NB4 (cell line): ENCODE measurements at regions not wholly inside any gene's neighbourhood (a gene's known extent, or its start where the extent isn't known, plus 50 kb on each side); places are given as distances from the start of the nearest gene placed in this dataset.
"Not testable (repeated sequence)": the region's sequence is repeated elsewhere in the genome, so short reads cannot be mapped to it uniquely, and the experiment has no call there.

Experiments
- DNase-seq: peaks from one replicate; pipeline ENCODE4 v3.0.0; 2010; ENCODE audit warnings: low read depth
- H3K4me3 ChIP-seq: one replicate; pipeline ENCODE4 v1.5.1; 2011; ENCODE audit warnings: mild to moderate bottlenecking, low read depth, low read length, moderate library complexity
- MYC ChIP-seq: IDR thresholded peaks from 2 replicates; pipeline ENCODE4 v1.6.1; 2011; ENCODE audit warnings: low read depth, low read length
- POLR2A ChIP-seq: IDR thresholded peaks from 2 replicates; pipeline ENCODE4 v1.6.1; 2011; ENCODE audit warnings: mild to moderate bottlenecking; ENCODE audit not compliant: insufficient read length; ENCODE audit errors: extremely low read depth
- TF ChIP-seq, protein P1 (sequence below): IDR thresholded peaks from 2 replicates; pipeline ENCODE4 v1.6.1; 2011; ENCODE audit warnings: low read depth, low read length
- TF ChIP-seq, protein P2 (sequence below): IDR thresholded peaks from one replicate; pipeline ENCODE4 v1.5.1; 2012; ENCODE audit warnings: low read depth, low read length

DNA sequence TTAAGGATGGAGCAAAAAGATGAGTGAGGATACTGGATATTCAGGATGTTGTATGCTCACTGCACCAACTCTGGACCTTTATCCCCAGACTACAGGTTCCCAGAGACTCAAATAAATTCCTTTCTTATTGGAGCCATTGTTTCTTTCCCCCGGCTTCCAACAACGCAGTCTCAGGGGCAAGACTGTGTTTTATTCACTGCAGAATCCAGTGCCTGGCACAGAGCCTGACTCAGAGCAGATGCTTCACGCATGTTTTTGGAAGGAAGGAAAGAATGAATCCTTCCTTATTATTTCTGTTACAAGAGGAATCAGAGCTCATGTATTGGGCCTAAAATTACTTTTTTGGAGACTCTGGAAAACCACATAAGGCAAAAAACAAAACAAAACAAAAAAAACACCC is 96.0 kb upstream of the VGLL4 start:
- no peak for TF ChIP-seq MYC
- H3K4me3 ChIP-seq: no peak overlapping the region
- no peak for DNase-seq

GRCh38 chr3:11739123-11739522 is 95.4 kb upstream of the VGLL4 start:
- H3K4me3 ChIP-seq: no peak overlapping the region
- TF ChIP-seq, protein P1, sequence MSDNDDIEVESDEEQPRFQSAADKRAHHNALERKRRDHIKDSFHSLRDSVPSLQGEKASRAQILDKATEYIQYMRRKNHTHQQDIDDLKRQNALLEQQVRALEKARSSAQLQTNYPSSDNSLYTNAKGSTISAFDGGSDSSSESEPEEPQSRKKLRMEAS: no peak
- no peak for TF ChIP-seq MYC
- no peak for TF ChIP-seq POLR2A
- TF ChIP-seq, protein P2, sequence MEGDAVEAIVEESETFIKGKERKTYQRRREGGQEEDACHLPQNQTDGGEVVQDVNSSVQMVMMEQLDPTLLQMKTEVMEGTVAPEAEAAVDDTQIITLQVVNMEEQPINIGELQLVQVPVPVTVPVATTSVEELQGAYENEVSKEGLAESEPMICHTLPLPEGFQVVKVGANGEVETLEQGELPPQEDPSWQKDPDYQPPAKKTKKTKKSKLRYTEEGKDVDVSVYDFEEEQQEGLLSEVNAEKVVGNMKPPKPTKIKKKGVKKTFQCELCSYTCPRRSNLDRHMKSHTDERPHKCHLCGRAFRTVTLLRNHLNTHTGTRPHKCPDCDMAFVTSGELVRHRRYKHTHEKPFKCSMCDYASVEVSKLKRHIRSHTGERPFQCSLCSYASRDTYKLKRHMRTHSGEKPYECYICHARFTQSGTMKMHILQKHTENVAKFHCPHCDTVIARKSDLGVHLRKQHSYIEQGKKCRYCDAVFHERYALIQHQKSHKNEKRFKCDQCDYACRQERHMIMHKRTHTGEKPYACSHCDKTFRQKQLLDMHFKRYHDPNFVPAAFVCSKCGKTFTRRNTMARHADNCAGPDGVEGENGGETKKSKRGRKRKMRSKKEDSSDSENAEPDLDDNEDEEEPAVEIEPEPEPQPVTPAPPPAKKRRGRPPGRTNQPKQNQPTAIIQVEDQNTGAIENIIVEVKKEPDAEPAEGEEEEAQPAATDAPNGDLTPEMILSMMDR: no peak
- no peak for DNase-seq

GRCh38 chr3:11737742-11738141 is 94.0 kb upstream of the VGLL4 start:
- TF ChIP-seq POLR2A (no peak), MYC (no peak)
- TF ChIP-seq, protein P1: no peak
- TF ChIP-seq, protein P2: no peak
- DNase-seq: no peak
- H3K4me3 ChIP-seq: no peak overlapping the region

GRCh38 chr3:11736136-11736833 is 92.6 kb upstream of the VGLL4 start:
- no peak for DNase-seq
- no peak for TF ChIP-seq MYC
- TF ChIP-seq POLR2A: no peak
- TF ChIP-seq, protein P1: no peak
- TF ChIP-seq, protein P2: no peak
- no peak overlapping the region for H3K4me3 ChIP-seq

DNA sequence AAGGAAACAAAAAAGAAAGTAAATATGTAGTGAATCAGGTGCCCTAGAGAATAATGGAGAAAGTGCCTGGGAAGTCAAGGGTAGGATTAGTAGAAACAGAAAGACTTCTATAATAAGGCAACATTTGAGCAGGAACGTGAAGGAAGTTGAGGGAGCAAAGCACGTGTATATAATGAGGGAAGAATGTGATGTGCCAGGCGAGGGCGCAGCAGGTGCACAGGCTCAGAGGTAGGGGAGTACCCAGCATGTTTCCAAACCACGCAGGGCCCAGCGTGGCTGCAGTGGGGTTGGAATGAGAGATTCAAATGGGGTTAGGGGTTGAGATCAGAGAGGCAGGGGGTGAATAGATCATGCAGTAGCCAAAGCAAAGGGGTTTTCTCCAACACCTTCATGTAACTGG is 91.9 kb upstream of the VGLL4 start:
- H3K4me3 ChIP-seq: no peak overlapping the region
- no peak for TF ChIP-seq MYC
- TF ChIP-seq, protein P2: no peak
- TF ChIP-seq POLR2A: no peak
- TF ChIP-seq, protein P1: no peak
- no peak for DNase-seq

- H3K4me3 ChIP-seq, DNase-seq: not testable (repeated sequence)
These were observed 91.4 kb upstream of the VGLL4 start for GRCh38 chr3:11735111-11735510.

- H3K4me3 ChIP-seq: no peak overlapping the region
- no peak for DNase-seq
- no peak for TF ChIP-seq MYC
- TF ChIP-seq, protein P1: no peak
- TF ChIP-seq, protein P2: no peak
- TF ChIP-seq POLR2A: no peak
These were observed 90.2 kb upstream of the VGLL4 start for GRCh38 chr3:11733914-11734313.
